Endodermal cell (in vitro differentiated cells): ENCODE measurements at regions not wholly inside any gene's neighbourhood (a gene's known extent, or its start where the extent isn't known, plus 50 kb on each side); places are given as distances from the start of the nearest gene placed in this dataset.
A peak's percentile ranks its signal among the peaks of the same experiment; 100 is the strongest.

Experiments
- DNase-seq: peaks from one replicate; pipeline ENCODE4 v3.0.0-alpha.2; 2017
- H3K27ac ChIP-seq: 2 replicates; pipeline ENCODE4 v1.5.1; 2013; ENCODE audit warnings: mild to moderate bottlenecking, low read depth, low read length, moderate library complexity
- H3K27me3 ChIP-seq: 2 replicates; pipeline ENCODE4 v1.6.1; 2013; ENCODE audit warnings: mild to moderate bottlenecking, low read length, moderate library complexity; ENCODE audit not compliant: insufficient read depth, control insufficient read depth, poor library complexity, severe bottlenecking
- H3K36me3 ChIP-seq: 2 replicates; pipeline ENCODE4 v1.7.0; 2013; ENCODE audit warnings: mild to moderate bottlenecking, low read length, moderate library complexity; ENCODE audit not compliant: control insufficient read depth, insufficient read depth
- H3K4me1 ChIP-seq: one replicate; pipeline ENCODE4 v1.7.0; 2013; ENCODE audit warnings: low read length; ENCODE audit not compliant: control insufficient read depth, insufficient read depth
- H3K4me3 ChIP-seq: 2 replicates; pipeline ENCODE4 v1.5.1; 2013; ENCODE audit warnings: mild to moderate bottlenecking, low read length, moderate library complexity
- H3K9ac ChIP-seq: 2 replicates; pipeline ENCODE4 v1.6.1; 2013; ENCODE audit warnings: mild to moderate bottlenecking, low read length, moderate library complexity; ENCODE audit not compliant: poor library complexity, severe bottlenecking; ENCODE audit errors: extremely low read depth
- H3K9me3 ChIP-seq: 2 replicates; pipeline ENCODE4 v1.6.1; 2013; ENCODE audit warnings: mild to moderate bottlenecking, low read length, moderate library complexity; ENCODE audit not compliant: control insufficient read depth
- H3K27ac Mint-ChIP-seq: 2 replicates; pipeline ENCODE4 v1.8.0; 2020; ENCODE audit warnings: mixed read lengths
- H3K27me3 Mint-ChIP-seq: 2 replicates; pipeline ENCODE4 v1.8.0; 2021; ENCODE audit warnings: mild to moderate bottlenecking, mixed read lengths; ENCODE audit not compliant: insufficient read depth
- H3K36me3 Mint-ChIP-seq: 2 replicates; pipeline ENCODE4 v1.8.0; 2020; ENCODE audit warnings: low read depth, mixed read lengths
- H3K4me1 Mint-ChIP-seq: 2 replicates; pipeline ENCODE4 v1.8.0; 2020; ENCODE audit warnings: mixed read lengths
- H3K4me3 Mint-ChIP-seq: 2 replicates; pipeline ENCODE4 v1.8.0; 2020; ENCODE audit warnings: mild to moderate bottlenecking, moderate library complexity, mixed read lengths
- H3K9me3 Mint-ChIP-seq: 2 replicates; pipeline ENCODE4 v1.8.0; 2020; ENCODE audit warnings: mild to moderate bottlenecking, mixed read lengths
- CTCF ChIP-seq: fragments of 200-600 bp; sonication (generic); conservative IDR thresholded peaks from 2 replicates; pipeline ENCODE4 v1.5.0; 2021; ENCODE audit warnings: antibody characterized with exemption, mild to moderate bottlenecking
- WGBS, 2 experiments: methylation state at CpG; one replicate each; pipeline versions ENCODE4 v1.1.5 to v1.1.7; 2013; ENCODE audit warnings: missing lambda C conversion rate in 2 of 2, mixed read lengths in 1 of 2; ENCODE audit not compliant: insufficient coverage in 1 of 2, insufficient read length in 1 of 2; 5-methylcytosine and 5-hydroxymethylcytosine counted together

- H3K27me3 Mint-ChIP-seq: peaks cover 14% of the 10 kb centered on the region
- no peak overlapping the region for H3K4me3 ChIP-seq
- H3K4me3 Mint-ChIP-seq: no peak overlapping the region
- peaks cover 2% of the 10 kb centered on the region for H3K9me3 Mint-ChIP-seq
- peaks cover 2% of the 10 kb centered on the region for H3K36me3 Mint-ChIP-seq
- TF ChIP-seq CTCF: no peak
- H3K27me3 ChIP-seq: no peaks in the 10 kb centered on the region
- no peak overlapping the region for H3K9ac ChIP-seq
- WGBS, 2 experiments: 92 to 94% methylated on average over 7 to 9 of the region's 9 CpGs
- H3K27ac Mint-ChIP-seq: no peak overlapping the region
- no peak for DNase-seq
- no peaks in the 10 kb centered on the region for H3K36me3 ChIP-seq
- no peaks in the 10 kb centered on the region for H3K4me1 ChIP-seq
- no peak overlapping the region for H3K27ac ChIP-seq
- peaks cover 4% of the 10 kb centered on the region for H3K9me3 ChIP-seq
- peaks cover 17% of the 10 kb centered on the region for H3K4me1 Mint-ChIP-seq
Observed at GRCh38 chr4:3855646-3856045, 89.5 kb downstream of the ADRA2C start.

- no peak for DNase-seq
- Histone ChIP-seq H3K27ac (no peak overlapping the region), H3K4me3 (no peak overlapping the region), H3K9ac (no peak overlapping the region), H3K27me3 (no peaks in the 10 kb centered on the region), H3K36me3 (no peaks in the 10 kb centered on the region), H3K4me1 (no peaks in the 10 kb centered on the region), H3K9me3 (no peaks in the 10 kb centered on the region)
- H3K36me3 Mint-ChIP-seq: no peaks in the 10 kb centered on the region
- H3K4me3 Mint-ChIP-seq: no peak overlapping the region
- H3K4me1 Mint-ChIP-seq: peaks cover 11% of the 10 kb centered on the region
- H3K27ac Mint-ChIP-seq: no peak overlapping the region
- H3K9me3 Mint-ChIP-seq: no peaks in the 10 kb centered on the region
- peaks cover 14% of the 10 kb centered on the region for H3K27me3 Mint-ChIP-seq
- TF ChIP-seq CTCF: peak; percentile 28
- WGBS, 2 experiments: 86 to 90% methylated on average over 4 to 8 of the region's 8 CpGs
Observed at GRCh38 chr4:3856604-3857204, 90.5 kb downstream of the ADRA2C start.

- 91 to 96% methylated on average over 7 to 9 of the region's 9 CpGs for WGBS, 2 experiments
- Mint-ChIP-seq H3K27ac (no peak overlapping the region), H3K4me1 (peaks cover 6% of the 10 kb centered on the region), H3K4me3 (no peak overlapping the region), H3K27me3 (peaks cover 14% of the 10 kb centered on the region), H3K9me3 (no peaks in the 10 kb centered on the region), H3K36me3 (no peaks in the 10 kb centered on the region)
- H3K9ac ChIP-seq: no peak overlapping the region
- no peaks in the 10 kb centered on the region for H3K27me3 ChIP-seq
- H3K36me3 ChIP-seq: no peaks in the 10 kb centered on the region
- H3K9me3 ChIP-seq: no peaks in the 10 kb centered on the region
- no peaks in the 10 kb centered on the region for H3K4me1 ChIP-seq
- TF ChIP-seq CTCF: no peak
- no peak overlapping the region for H3K27ac ChIP-seq
- DNase-seq: no peak
- H3K4me3 ChIP-seq: no peak overlapping the region
Observed at GRCh38 chr4:3857269-3857926, 91.2 kb downstream of the ADRA2C start.
